GM12874 (cell line): ENCODE measurements at regions not wholly inside any gene's neighbourhood (a gene's known extent, or its start where the extent isn't known, plus 50 kb on each side); places are given as distances from the start of the nearest gene placed in this dataset.

Experiments used
- TF ChIP-seq, protein P1 (sequence below): IDR thresholded peaks from 2 replicates; pipeline ENCODE4 v1.5.1; 2011; ENCODE audit warnings: low read depth, mild to moderate bottlenecking, control low read depth, low read length, moderate library complexity; ENCODE audit not compliant: insufficient read depth

DNA sequence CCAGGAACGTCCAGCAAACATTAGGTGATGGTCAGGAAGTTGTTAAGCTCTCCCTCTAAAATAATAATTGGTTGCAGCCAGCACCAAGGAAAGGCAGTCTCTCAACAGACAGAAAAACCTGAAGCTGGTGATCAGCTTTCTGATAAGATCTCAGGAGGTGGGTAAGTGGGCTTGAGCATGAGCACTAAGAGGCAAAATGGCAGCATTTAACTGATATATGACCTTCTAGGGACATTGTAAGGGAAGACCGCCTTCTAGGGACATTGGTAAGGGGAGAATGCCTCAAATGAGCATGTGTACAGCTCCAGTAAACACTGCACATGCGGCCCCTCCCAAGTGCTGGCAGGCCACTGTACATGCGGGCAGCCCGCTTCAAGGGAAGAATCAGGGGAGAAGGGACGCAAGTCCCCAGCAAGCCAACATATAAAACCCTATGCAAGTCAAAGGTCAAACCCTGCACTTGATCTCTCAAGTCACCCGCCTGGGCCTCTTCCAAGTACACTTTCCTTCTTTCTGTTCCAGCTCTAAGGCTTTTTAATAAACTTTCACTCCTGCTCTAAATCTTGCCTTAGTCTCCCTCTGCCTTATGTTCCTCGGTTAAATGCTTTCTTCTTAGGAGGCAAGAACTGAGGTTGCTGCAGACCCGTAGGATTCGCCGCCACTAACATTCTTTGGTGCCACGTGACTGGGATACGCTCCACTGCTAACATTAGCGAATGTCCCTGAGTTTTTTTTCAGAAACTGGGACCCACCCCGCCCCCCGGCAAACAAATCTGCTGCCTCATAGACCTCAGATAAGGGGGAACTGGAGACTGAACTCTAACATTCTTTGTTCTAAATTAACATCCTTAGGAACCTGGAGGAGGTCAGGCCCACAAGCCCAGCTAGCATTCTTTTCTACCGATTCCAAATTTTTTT lies 463.8 kb downstream of the LPIN1 start:
- TF ChIP-seq, protein P1, sequence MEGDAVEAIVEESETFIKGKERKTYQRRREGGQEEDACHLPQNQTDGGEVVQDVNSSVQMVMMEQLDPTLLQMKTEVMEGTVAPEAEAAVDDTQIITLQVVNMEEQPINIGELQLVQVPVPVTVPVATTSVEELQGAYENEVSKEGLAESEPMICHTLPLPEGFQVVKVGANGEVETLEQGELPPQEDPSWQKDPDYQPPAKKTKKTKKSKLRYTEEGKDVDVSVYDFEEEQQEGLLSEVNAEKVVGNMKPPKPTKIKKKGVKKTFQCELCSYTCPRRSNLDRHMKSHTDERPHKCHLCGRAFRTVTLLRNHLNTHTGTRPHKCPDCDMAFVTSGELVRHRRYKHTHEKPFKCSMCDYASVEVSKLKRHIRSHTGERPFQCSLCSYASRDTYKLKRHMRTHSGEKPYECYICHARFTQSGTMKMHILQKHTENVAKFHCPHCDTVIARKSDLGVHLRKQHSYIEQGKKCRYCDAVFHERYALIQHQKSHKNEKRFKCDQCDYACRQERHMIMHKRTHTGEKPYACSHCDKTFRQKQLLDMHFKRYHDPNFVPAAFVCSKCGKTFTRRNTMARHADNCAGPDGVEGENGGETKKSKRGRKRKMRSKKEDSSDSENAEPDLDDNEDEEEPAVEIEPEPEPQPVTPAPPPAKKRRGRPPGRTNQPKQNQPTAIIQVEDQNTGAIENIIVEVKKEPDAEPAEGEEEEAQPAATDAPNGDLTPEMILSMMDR: no peak

DNA sequence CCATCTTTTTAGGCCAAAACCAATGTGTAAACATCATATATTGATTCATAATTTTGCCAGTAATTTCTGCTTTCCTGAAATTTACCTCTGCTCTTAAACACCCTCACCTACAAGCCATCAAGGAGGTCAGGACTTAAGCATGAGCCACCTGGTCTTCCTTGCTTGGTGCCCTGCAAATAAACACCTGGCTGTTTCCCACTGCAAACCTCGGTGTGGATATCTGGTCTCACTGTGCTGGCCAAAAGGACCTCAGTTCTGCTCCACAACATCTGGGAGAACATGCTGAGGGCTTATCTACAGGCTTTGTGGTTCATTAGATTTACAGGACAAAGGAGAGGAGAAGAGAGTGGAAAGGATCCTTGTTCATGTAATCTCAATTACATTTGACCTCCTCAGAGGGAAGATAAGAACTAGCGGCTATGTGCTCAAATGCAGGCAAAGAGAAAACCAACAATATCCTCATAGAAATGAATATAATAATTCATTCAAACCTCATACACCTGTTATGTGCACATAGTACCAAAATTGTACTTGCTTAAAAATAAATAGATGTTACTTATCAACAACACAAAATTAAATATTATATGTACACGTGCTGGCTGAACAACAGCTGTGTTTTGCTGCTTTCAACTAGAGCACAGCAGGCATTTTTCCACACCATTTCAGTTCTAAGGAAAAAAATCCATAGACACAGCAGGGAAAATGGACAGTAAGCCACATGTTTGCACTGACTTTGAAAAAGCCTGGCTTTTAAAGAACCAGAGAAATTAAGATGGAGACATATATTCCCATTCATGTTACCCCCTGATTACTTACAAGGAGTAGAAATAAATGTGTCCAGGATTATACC lies 465.1 kb downstream of the LPIN1 start:
- TF ChIP-seq, protein P1: no peak

DNA sequence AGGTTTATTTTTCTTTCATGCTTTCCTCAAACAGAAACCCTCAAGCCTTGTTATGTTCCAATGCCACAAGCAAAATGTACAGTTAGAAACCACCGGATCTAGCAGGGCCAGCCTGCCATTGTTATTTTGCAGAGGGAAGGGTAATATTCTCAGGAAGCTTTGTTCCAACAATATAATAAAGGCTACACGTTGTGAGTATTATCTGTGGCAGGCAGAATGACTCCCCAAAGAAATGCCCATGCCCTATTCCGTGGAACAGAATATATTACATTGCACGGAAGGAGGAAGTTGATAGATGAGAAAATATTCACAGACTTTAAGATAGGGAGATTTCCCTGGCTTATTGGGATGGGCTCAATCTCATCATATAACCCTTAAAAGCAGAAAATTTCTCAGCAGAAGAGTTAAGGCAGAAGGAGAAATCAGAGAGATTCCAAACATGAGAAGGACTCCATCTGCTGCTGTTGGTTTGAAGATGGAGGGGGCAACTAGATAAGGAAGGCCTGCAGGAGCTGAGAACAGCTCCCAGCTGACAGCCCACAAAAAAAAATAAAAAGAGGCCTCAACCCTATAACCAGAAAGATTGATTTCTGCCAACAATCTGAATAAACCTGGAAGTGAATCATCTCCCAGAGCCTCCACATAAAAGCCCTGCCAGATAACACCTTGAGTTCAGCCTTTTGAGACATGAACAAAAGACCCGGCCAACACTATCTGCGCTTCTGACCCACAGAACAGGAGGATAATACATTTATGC lies 466.6 kb downstream of the LPIN1 start:
- TF ChIP-seq, protein P1: no peak

DNA sequence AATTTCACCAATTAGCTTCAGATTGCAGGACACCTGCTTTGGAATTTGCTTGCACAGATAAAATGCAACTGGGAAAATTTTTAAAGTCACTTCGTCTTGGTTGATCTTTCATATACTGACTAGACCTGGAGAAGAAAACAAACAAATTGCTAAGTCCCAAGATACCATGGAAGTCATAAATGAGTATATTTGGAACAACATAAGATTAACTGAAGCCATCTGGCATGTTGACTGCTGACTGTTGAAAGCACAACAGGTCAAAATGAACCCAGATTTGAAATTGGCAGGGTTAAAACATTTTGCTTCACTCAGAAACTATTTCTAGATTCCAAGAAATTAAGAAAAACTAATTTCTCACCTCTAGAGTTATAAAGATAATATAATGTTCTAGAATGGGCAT lies 470.7 kb downstream of the LPIN1 start:
- TF ChIP-seq, protein P1: no peak

DNA sequence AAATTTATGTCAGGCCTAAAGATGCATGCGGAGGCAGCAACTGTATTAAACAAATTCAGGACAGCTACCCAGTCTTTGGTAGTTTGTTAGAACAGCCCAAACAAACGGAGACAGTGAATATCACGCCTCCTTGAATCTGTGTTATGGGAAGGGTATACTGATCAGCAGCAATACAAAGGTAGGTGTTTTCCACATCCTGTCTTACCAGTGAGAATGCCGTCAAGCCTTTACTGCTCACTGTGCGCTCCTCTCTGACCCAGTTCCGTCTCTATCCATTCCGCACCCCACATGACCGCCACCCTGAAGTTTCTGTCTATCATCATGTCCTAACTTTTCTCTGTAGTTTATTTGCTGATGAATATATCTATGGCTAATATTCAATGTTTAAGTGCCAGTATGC lies 473.3 kb downstream of the LPIN1 start:
- TF ChIP-seq, protein P1: no peak

DNA sequence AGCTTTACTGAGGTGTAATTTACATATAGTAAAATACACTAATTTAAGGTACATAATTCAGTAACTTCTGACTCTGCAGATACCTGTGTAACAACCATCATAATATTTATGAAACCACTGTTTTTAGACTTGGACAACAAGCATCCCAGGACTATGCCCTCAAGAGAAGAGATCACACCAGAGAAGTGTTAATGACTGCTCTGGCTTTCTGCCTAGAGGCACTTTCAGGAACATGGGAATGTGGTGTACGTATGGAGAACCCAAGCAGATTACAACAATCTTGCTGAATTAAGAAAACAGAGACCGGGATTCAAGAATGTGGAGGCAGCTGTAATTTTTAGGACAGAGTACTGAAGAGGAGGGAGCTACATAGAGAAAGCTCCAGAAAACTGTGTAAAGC lies 475.2 kb downstream of the LPIN1 start:
- TF ChIP-seq, protein P1: no peak

DNA sequence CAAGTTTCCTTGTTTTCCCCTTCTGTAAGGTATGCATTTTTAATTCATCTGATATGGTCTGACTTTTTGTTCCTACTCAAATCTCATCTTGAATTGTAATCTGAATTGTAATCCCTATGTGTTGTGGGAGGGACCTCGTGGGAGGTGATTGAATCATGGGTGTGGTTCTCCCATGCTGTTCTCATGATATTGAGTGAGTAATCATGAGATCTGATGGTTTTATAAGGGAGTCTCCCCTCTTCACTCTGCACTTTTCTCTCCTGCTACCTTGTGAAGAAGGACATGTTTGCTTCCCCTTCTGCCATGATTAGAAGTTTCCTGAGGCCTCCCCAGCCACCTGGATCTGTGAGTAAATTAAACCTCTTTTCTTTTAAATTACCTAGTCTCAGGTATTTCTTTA lies 476.1 kb downstream of the LPIN1 start:
- TF ChIP-seq, protein P1: no peak
